Keratinocyte (primary cell): ENCODE measurements at regions not wholly inside any gene's neighbourhood (a gene's known extent, or its start where the extent isn't known, plus 50 kb on each side); places are given as distances from the start of the nearest gene placed in this dataset.

ENCODE experiments used
- EZH2 ChIP-seq: IDR thresholded peaks from one replicate; pipeline ENCODE4 v1.6.1; 2012; ENCODE audit warnings: inconsistent platforms, mild to moderate bottlenecking, low read length, moderate library complexity
- TF ChIP-seq, protein P1 (sequence below), 3 experiments: IDR thresholded peaks in 1 of 3; conservative IDR thresholded peaks in 1 of 3; optimal IDR thresholded peaks in 1 of 3; 2 replicates in 2 of 3; 3 replicates in 1 of 3; pipeline versions ENCODE3 to v1.5.1; 2011; ENCODE audit warnings: low read length in 3 of 3, mild to moderate bottlenecking in 3 of 3, moderate library complexity in 2 of 3, control low read depth in 1 of 3, inconsistent platforms in 1 of 3; ENCODE audit not compliant: insufficient read depth in 2 of 3; ENCODE audit errors: extremely low read depth in 1 of 3

DNA sequence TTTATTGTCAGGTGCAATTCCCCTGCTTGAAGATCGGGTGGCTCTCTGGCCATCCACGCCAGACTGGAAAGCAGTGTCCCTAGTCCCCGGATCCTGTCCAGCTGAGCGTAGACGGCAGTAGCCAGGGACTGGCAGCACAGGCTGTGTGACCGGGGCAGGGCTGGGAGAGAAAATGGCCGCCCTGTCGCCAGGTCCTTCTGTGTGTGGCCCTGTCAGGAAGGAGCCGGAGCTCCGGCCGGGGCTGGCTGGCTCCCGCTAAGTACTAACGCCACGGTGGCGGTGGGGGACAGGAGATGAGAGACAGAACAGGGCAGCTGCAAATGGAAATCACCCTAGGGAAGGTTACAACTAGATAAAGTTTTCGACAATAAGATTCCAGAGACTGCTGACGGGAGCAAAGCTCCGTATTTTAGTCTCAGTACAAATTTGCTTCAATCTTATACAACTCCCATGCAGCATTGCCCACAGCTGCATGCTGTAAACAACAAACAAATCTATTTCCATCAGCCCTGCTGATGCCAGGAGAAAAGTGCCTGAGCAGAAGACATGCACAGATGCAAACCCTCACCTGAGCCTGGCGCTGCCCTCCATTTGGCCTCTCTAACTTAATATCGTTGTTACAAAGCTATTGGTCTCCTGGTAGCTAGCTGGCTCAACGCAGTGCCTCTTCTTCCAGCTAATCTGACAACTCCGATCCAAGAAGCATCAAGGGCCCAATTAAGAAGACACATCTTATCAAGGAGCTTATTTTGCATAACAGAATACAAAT lies 253.0 kb downstream of the TSHZ3 start:
- TF ChIP-seq, protein P1, sequence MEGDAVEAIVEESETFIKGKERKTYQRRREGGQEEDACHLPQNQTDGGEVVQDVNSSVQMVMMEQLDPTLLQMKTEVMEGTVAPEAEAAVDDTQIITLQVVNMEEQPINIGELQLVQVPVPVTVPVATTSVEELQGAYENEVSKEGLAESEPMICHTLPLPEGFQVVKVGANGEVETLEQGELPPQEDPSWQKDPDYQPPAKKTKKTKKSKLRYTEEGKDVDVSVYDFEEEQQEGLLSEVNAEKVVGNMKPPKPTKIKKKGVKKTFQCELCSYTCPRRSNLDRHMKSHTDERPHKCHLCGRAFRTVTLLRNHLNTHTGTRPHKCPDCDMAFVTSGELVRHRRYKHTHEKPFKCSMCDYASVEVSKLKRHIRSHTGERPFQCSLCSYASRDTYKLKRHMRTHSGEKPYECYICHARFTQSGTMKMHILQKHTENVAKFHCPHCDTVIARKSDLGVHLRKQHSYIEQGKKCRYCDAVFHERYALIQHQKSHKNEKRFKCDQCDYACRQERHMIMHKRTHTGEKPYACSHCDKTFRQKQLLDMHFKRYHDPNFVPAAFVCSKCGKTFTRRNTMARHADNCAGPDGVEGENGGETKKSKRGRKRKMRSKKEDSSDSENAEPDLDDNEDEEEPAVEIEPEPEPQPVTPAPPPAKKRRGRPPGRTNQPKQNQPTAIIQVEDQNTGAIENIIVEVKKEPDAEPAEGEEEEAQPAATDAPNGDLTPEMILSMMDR (optimal IDR thresholded peaks at IDR 0.05 in 1 of 3, IDR thresholded peaks at IDR 0.05 in 1 of 3, conservative IDR thresholded peaks at IDR 0.05 in 1 of 3; ENCODE audit: extremely low read depth in 1 of 3, insufficient read depth in 2 of 3, low read length in 3 of 3) = no peak
- TF ChIP-seq EZH2 = no peak
